Erythroblast (primary cell): ENCODE measurements at regions not wholly inside any gene's neighbourhood (a gene's known extent, or its start where the extent isn't known, plus 50 kb on each side); places are given as distances from the start of the nearest gene placed in this dataset.

ENCODE experiments used
- DNase-seq, 2 experiments: peaks; one replicate each; lab custom pipeline; 2025; lab: John Stamatoyannopoulos, UW
- GATA1 ChIP-seq: IDR thresholded peaks from 2 replicates; pipeline ENCODE4 v1.6.1; 2011; ENCODE audit warnings: low read depth, mild to moderate bottlenecking, control low read depth, low read length, moderate library complexity
- POLR2A ChIP-seq: IDR thresholded peaks from 2 replicates; pipeline ENCODE4 v1.6.1; 2011; ENCODE audit warnings: mild to moderate bottlenecking, low read length

- DNase-seq: no peak
- TF ChIP-seq GATA1: no peak
- no peak for TF ChIP-seq POLR2A
These were observed 189.0 kb downstream of the GALNT1 start for GRCh38 chr18:35770376-35771014.

GRCh38 chr18:35771172-35771571 lies 189.6 kb downstream of the GALNT1 start:
- TF ChIP-seq GATA1 (no peak), POLR2A (no peak)
- DNase-seq: no peak

GRCh38 chr18:35775887-35776286 lies 194.3 kb downstream of the GALNT1 start:
- peak; percentile 12 to 20 for DNase-seq

GRCh38 chr18:35776473-35776872 lies 194.9 kb downstream of the GALNT1 start:
- TF ChIP-seq POLR2A (no peak), GATA1 (no peak)
- no peak for DNase-seq

More at GRCh38 chr18:35775887-35776286, 194.3 kb downstream of the GALNT1 start:
- TF ChIP-seq POLR2A: no peak
- TF ChIP-seq GATA1: no peak

GRCh38 chr18:35777039-35777438 lies 195.4 kb upstream of the RMP24 start:
- TF ChIP-seq GATA1: no peak
- TF ChIP-seq POLR2A: no peak
- peak in 1 of 2 experiments; percentile 20 for DNase-seq

- no peak for TF ChIP-seq GATA1
- TF ChIP-seq POLR2A: no peak
- no peak for DNase-seq
These were observed 193.4 kb upstream of the RMP24 start for GRCh38 chr18:35778850-35779627.

GRCh38 chr18:35780937-35781336 lies 191.5 kb upstream of the RMP24 start:
- DNase-seq: no peak
- TF ChIP-seq GATA1 (no peak), POLR2A (no peak)

GRCh38 chr18:35782926-35783325 lies 189.6 kb upstream of the RMP24 start:
- TF ChIP-seq GATA1 (no peak), POLR2A (no peak)
- no peak for DNase-seq

- no peak for TF ChIP-seq GATA1
- no peak for TF ChIP-seq POLR2A
- DNase-seq: no peak
These were observed 186.0 kb upstream of the RMP24 start for GRCh38 chr18:35786365-35787042.

- no peak for DNase-seq
- TF ChIP-seq POLR2A: no peak
- no peak for TF ChIP-seq GATA1
These were observed 182.9 kb upstream of the RMP24 start for GRCh38 chr18:35789543-35789942.

GRCh38 chr18:35797948-35798347 lies 174.5 kb upstream of the RMP24 start:
- TF ChIP-seq POLR2A (no peak), GATA1 (no peak)
- no peak for DNase-seq

- TF ChIP-seq POLR2A: no peak
- TF ChIP-seq GATA1: no peak
- DNase-seq: no peak
These were observed 168.9 kb upstream of the RMP24 start for GRCh38 chr18:35803551-35803950.

- TF ChIP-seq GATA1 (no peak), POLR2A (no peak)
- DNase-seq: no peak
These were observed 168.1 kb upstream of the RMP24 start for GRCh38 chr18:35804377-35804776.

GRCh38 chr18:35807811-35808335 lies 164.6 kb upstream of the RMP24 start:
- TF ChIP-seq POLR2A (no peak), GATA1 (no peak)
- DNase-seq: no peak
